GM21515 (cell line): ENCODE measurements at regions not wholly inside any gene's neighbourhood (a gene's known extent, or its start where the extent isn't known, plus 50 kb on each side); places are given as distances from the start of the nearest gene placed in this dataset.

ENCODE experiments used
- ATAC-seq: cut with Tn5 transposase; IDR thresholded peaks from one replicate; pipeline ENCODE4 v1.9.1; 2021; ENCODE audit not compliant: unreplicated experiment

- ATAC-seq, result no peak
Observed at GRCh38 chr20:60266177-60266823, 308.1 kb downstream of the CDH26 start.

- ATAC-seq, result no peak
Observed at GRCh38 chr20:60268491-60268890, 310.3 kb downstream of the CDH26 start.

GRCh38 chr20:60269573-60270162 lies 311.4 kb downstream of the CDH26 start:
- ATAC-seq, result no peak

GRCh38 chr20:60270341-60270740 lies 312.1 kb downstream of the CDH26 start:
- no peak for ATAC-seq

- no peak for ATAC-seq
Observed at GRCh38 chr20:60271597-60271996, 313.4 kb downstream of the CDH26 start.

- ATAC-seq, result no peak
Observed at GRCh38 chr20:60272790-60273189, 314.6 kb downstream of the CDH26 start.

GRCh38 chr20:60274717-60275116 lies 316.5 kb downstream of the CDH26 start:
- no peak for ATAC-seq

- no peak for ATAC-seq
Observed at GRCh38 chr20:60281295-60281694, 323.1 kb downstream of the CDH26 start.

GRCh38 chr20:60283281-60283680 lies 325.1 kb downstream of the CDH26 start:
- no peak for ATAC-seq

GRCh38 chr20:60286764-60287163 lies 328.5 kb downstream of the CDH26 start:
- no peak for ATAC-seq

- ATAC-seq, result no peak
Observed at GRCh38 chr20:60288945-60289344, 330.7 kb downstream of the CDH26 start.

GRCh38 chr20:60292001-60292520 lies 333.8 kb downstream of the CDH26 start:
- ATAC-seq, result no peak

GRCh38 chr20:60294632-60295031 lies 336.4 kb downstream of the CDH26 start:
- ATAC-seq, result no peak

GRCh38 chr20:60295214-60295613 lies 337.0 kb downstream of the CDH26 start:
- ATAC-seq, result no peak

- no peak for ATAC-seq
Observed at GRCh38 chr20:60297649-60298048, 339.4 kb downstream of the CDH26 start.

- no peak for ATAC-seq
Observed at GRCh38 chr20:60298647-60299046, 340.4 kb downstream of the CDH26 start.

- ATAC-seq, result no peak
Observed at GRCh38 chr20:60299951-60300350, 341.7 kb downstream of the CDH26 start.

- no peak for ATAC-seq
Observed at GRCh38 chr20:60300374-60300773, 342.2 kb downstream of the CDH26 start.

- no peak for ATAC-seq
Observed at GRCh38 chr20:60302875-60303274, 344.7 kb downstream of the CDH26 start.

- no peak for ATAC-seq
Observed at GRCh38 chr20:60304026-60304590, 345.9 kb downstream of the CDH26 start.

- ATAC-seq, result no peak
Observed at GRCh38 chr20:60304931-60305330, 346.7 kb downstream of the CDH26 start.

- no peak for ATAC-seq
Observed at GRCh38 chr20:60306105-60306504, 347.9 kb downstream of the CDH26 start.
